Mucosa of stomach (tissue), 1 donor: ENCODE measurements at regions not wholly inside any gene's neighbourhood (a gene's known extent, or its start where the extent isn't known, plus 50 kb on each side); places are given as distances from the start of the nearest gene placed in this dataset.

ENCODE experiments used
- H3K27me3 ChIP-seq: one replicate; pipeline ENCODE4 v1.7.0; 2013; ENCODE audit warnings: mild to moderate bottlenecking, low read length; ENCODE audit not compliant: control insufficient read depth, insufficient read depth
- H3K36me3 ChIP-seq: one replicate; pipeline ENCODE4 v1.7.0; 2013; ENCODE audit warnings: low read length; ENCODE audit not compliant: control insufficient read depth, insufficient read depth
- H3K4me1 ChIP-seq: one replicate; pipeline ENCODE4 v1.7.0; 2013; ENCODE audit warnings: mild to moderate bottlenecking, low read length; ENCODE audit not compliant: control insufficient read depth, insufficient read depth
- H3K4me3 ChIP-seq: one replicate; pipeline ENCODE4 v1.7.0; 2013; ENCODE audit warnings: low read length
- H3K9ac ChIP-seq: one replicate; pipeline ENCODE4 v1.7.0; 2013; ENCODE audit warnings: mild to moderate bottlenecking, low read length, moderate library complexity
- H3K9me3 ChIP-seq: one replicate; pipeline ENCODE4 v1.7.0; 2013; ENCODE audit warnings: mild to moderate bottlenecking, low read length, moderate library complexity; ENCODE audit not compliant: control insufficient read depth
- donor health status: Pancreatic carcinoma.

GRCh38 chr7:130894909-130895750, 161.1 kb upstream of the KLF14 start:
- no peak overlapping the region for H3K4me3 ChIP-seq
- peaks cover 13% of the 10 kb centered on the region for H3K36me3 ChIP-seq
- H3K4me1 ChIP-seq = peaks cover 57% of the 10 kb centered on the region
- H3K9ac ChIP-seq = no peak overlapping the region
- no peaks in the 10 kb centered on the region for H3K27me3 ChIP-seq
- no peaks in the 10 kb centered on the region for H3K9me3 ChIP-seq

DNA sequence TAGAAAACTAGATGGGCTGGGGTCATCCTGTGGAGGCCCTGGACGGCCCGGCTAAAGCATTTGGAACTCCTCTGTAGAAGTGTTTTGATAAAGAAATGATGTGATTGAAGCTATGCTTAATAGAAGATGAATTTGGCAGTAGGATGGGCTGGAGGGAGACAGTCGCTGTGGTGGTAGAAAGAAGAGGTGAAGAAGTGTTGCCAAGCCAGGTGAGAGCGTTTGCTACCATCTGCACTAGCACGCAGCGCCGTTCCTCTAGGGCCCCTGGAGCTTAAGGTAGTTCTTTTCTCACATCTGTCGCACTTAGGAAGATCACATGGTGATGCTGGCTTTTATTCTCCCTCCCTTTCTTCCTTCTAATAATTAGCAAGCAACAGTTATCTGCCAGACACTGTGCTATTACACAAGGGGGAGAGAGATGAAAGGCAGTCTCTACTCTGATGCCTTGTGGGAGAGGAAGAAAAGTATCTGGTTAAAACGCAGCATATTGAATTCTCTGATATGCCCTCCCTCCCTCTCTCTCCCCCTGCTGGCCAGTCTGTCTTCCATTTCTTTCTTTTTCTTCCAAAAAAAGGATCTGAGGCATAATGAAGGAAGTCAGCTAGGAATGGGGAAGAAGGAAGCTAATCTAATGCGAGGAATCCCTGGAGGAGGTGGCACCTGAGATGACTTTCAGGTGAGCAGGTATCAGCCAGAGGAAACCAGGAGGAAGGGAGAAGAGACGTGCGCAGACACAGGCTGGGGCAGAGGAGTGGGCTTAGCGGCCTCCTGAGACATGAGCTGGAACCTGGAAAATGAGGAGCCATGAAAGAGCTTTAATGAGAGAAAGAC, 162.3 kb upstream of the KLF14 start:
- Histone ChIP-seq H3K9ac (no peak overlapping the region), H3K4me1 (peaks cover 60% of the 10 kb centered on the region), H3K4me3 (no peak overlapping the region), H3K9me3 (no peaks in the 10 kb centered on the region), H3K27me3 (no peaks in the 10 kb centered on the region), H3K36me3 (peaks cover 13% of the 10 kb centered on the region)

DNA sequence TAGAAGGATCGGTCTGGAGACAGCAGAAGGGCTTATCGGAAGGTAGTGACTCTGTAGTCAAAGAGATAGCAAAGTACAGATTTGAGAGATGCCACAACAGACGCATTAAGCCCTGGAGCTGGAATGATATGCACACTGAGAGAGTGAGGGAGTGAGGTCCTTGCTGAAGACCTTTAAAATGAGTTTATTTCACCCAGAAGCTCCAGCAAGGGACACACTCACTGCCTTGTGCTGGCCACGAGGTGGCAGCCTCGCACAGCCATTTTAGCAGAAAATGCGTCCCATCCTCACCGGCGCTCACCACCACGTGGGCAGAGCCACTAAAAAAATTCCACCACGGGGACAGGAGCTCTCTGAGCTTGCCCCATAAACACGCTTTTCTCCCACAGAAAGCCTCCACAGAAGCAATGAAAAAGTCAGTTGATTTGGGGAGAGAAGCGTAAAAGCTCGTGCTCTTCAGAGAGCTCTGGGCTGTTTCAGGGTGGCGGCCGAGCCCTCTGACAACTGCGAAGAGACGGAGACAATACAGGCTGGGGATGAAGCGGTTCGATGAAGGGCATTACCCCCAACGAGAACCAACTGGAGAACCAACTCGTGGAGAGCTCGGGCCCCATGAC, 163.0 kb upstream of the KLF14 start:
- Histone ChIP-seq H3K9ac (peak overlapping the region; percentile 10), H3K4me3 (no peak overlapping the region)

DNA sequence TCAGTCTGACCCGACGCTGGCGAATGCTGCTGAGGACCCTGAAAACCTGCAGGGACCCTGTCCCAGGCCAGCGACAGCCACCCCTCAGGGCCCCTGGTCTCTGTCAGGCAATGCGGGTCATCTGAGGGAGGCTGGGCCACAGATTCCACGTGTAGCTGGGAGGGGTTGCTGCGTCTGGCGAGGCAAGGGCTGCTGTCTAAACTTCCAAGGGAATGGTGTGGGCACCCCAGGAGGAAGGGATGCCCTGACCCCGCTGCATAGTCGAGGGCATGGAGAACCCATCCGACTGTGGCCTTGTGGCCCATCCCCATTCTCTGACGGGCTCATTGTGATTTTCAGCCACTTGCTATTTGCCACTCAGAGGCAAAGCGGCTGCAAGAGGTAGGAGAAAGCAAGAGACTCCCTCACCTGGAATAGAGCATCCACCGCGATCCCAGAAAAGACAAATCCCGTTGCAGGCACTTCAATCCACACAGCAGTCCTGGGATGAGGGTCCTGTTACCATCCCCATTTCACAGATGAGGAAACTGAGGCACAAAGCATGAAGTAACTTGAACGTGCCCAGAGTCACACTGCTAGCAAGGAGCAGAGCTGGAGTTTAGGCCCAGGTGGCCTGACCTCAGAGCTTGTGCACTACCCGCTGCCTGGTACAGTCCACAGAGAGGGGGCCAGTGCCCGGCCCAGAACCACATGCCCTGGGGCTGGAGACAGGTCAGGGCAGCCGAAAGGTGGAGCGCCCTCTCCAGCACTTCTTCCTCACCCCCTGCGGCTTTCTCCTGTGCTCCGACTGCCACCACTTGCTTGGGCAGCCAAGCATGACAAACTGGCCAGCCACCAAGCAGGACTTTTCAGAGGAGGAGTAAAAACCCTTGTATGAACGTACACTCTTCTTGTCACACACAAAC, 163.8 kb upstream of the KLF14 start:
- peaks cover 13% of the 10 kb centered on the region for H3K36me3 ChIP-seq
- peak overlapping the region; percentile 10 for H3K9ac ChIP-seq
- no peak overlapping the region for H3K4me3 ChIP-seq
- peaks cover 72% of the 10 kb centered on the region for H3K4me1 ChIP-seq
- no peaks in the 10 kb centered on the region for H3K27me3 ChIP-seq
- no peaks in the 10 kb centered on the region for H3K9me3 ChIP-seq

More for the DNA sequence above, 163.0 kb upstream of the KLF14 start:
- Histone ChIP-seq H3K27me3 (no peaks in the 10 kb centered on the region), H3K9me3 (no peaks in the 10 kb centered on the region), H3K4me1 (peaks cover 64% of the 10 kb centered on the region), H3K36me3 (peaks cover 13% of the 10 kb centered on the region)

- Histone ChIP-seq H3K9me3 (no peaks in the 10 kb centered on the region), H3K4me1 (peaks cover 83% of the 10 kb centered on the region), H3K4me3 (no peak overlapping the region), H3K9ac (no peak overlapping the region), H3K36me3 (peaks cover 13% of the 10 kb centered on the region), H3K27me3 (no peaks in the 10 kb centered on the region)
These were observed 165.1 kb upstream of the KLF14 start for GRCh38 chr7:130899071-130899560.

- H3K27me3 ChIP-seq = no peaks in the 10 kb centered on the region
- no peaks in the 10 kb centered on the region for H3K9me3 ChIP-seq
- H3K4me1 ChIP-seq = peaks cover 85% of the 10 kb centered on the region
- no peak overlapping the region for H3K4me3 ChIP-seq
- peaks cover 13% of the 10 kb centered on the region for H3K36me3 ChIP-seq
- H3K9ac ChIP-seq = no peak overlapping the region
These were observed 165.8 kb upstream of the KLF14 start for GRCh38 chr7:130899638-130900401.

GRCh38 chr7:130900471-130901076, 166.6 kb upstream of the KLF14 start:
- Histone ChIP-seq H3K9me3 (no peaks in the 10 kb centered on the region), H3K27me3 (no peaks in the 10 kb centered on the region), H3K4me1 (peaks cover 89% of the 10 kb centered on the region), H3K36me3 (peaks cover 12% of the 10 kb centered on the region), H3K4me3 (no peak overlapping the region), H3K9ac (no peak overlapping the region)

DNA sequence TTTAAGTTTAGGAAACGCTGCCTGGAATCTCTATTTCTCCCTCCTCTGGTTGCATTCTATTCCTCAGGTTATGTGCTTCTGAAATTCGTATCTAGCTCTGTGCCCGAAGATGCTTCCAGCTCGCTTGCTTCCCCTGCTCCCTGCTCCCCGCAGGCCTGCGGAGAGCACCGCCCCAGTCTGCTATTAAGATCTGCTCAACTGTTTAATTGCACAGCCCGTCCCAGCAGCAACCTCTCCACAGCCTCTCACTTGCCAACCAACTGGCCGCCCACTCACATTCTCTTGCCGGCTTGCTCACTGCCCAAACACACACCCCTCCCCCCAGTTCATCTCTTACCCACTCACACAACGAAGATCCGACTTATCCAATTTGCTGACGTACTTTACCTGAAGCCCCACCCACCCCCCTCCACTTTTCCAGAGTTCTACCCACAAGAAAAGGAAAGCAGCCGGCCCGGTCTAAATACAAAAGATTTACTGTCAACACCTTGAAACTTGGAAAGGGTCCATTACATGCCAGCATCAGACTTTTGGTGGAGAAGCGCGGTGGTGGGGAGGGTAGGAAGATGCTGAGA, 167.3 kb upstream of the KLF14 start:
- no peak overlapping the region for H3K4me3 ChIP-seq
- peaks cover 8% of the 10 kb centered on the region for H3K36me3 ChIP-seq
- peak overlapping the region; percentile 15 for H3K9ac ChIP-seq
- peaks cover 92% of the 10 kb centered on the region for H3K4me1 ChIP-seq
- H3K9me3 ChIP-seq = no peaks in the 10 kb centered on the region
- no peaks in the 10 kb centered on the region for H3K27me3 ChIP-seq

DNA sequence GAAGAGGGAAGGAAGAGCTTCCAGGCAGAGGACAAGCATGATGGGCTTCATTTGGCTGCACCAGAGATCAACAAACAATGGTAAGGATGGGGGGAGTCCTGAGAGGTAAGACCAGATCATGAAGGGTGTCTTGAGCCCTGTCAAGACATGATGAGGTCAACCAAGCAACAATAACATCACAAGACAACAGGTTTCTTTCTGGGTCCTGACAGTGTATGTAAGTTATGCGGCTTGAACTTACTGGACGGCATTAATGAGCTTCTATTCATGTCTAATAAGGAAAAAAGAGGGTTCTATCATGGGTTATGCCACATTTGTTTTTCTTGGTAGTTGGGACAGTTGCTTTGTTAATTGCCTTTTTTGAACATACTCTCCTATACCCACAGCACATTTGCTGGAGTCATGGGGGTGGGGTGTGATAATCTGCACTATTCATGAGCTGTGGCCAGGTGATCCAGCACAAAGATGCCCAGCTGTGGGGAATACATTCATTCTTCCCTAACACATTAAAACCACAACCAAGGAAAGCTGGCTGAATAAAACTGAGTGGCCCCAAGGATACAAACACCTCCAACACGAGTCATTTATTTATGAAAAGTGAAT, 168.8 kb upstream of the KLF14 start:
- Histone ChIP-seq H3K9ac (no peak overlapping the region), H3K4me1 (peaks cover 76% of the 10 kb centered on the region), H3K9me3 (no peaks in the 10 kb centered on the region), H3K36me3 (no peaks in the 10 kb centered on the region), H3K27me3 (no peaks in the 10 kb centered on the region), H3K4me3 (no peak overlapping the region)

- no peaks in the 10 kb centered on the region for H3K27me3 ChIP-seq
- no peak overlapping the region for H3K4me3 ChIP-seq
- no peak overlapping the region for H3K9ac ChIP-seq
- H3K9me3 ChIP-seq = no peaks in the 10 kb centered on the region
- no peaks in the 10 kb centered on the region for H3K36me3 ChIP-seq
- peaks cover 71% of the 10 kb centered on the region for H3K4me1 ChIP-seq
These were observed 169.5 kb upstream of the KLF14 start for GRCh38 chr7:130903358-130903974.
